Mesendoderm (in vitro differentiated cells): ENCODE measurements at regions not wholly inside any gene's neighbourhood (a gene's known extent, or its start where the extent isn't known, plus 50 kb on each side); places are given as distances from the start of the nearest gene placed in this dataset.

ENCODE experiments used
- DNase-seq: peaks from one replicate; pipeline ENCODE4 v3.0.0; 2013
- H2AK5ac ChIP-seq: 2 replicates; pipeline ENCODE4 v1.6.1; 2013; ENCODE audit warnings: low read length, inconsistent platforms
- H2BK120ac ChIP-seq: 2 replicates; pipeline ENCODE4 v1.6.1; 2013; ENCODE audit warnings: low read depth, mild to moderate bottlenecking, low read length, moderate library complexity, mixed read lengths
- H2BK15ac ChIP-seq: replicated peaks from 2 replicates; pipeline ENCODE4 v1.6.1; 2013; ENCODE audit warnings: low read depth, mild to moderate bottlenecking, moderate library complexity
- H2BK5ac ChIP-seq: 2 replicates; pipeline ENCODE4 v1.6.1; 2013; ENCODE audit warnings: low read length, inconsistent platforms
- H3K18ac ChIP-seq: 2 replicates; pipeline ENCODE4 v1.6.1; 2013; ENCODE audit warnings: mild to moderate bottlenecking, low read length, mixed read lengths
- H3K23ac ChIP-seq: one replicate; pipeline ENCODE4 v1.6.1; 2013; ENCODE audit warnings: low read length
- H3K27ac ChIP-seq: 2 replicates; pipeline ENCODE4 v1.5.1; 2013; ENCODE audit warnings: low read depth, mild to moderate bottlenecking, inconsistent platforms, low read length, moderate library complexity
- H3K27me3 ChIP-seq: 2 replicates; pipeline ENCODE4 v1.6.1; 2013; ENCODE audit warnings: low read length, control low read depth, mild to moderate bottlenecking, inconsistent platforms; ENCODE audit not compliant: insufficient read depth, poor library complexity
- H3K36me3 ChIP-seq: 2 replicates; pipeline ENCODE4 v1.6.1; 2013; ENCODE audit warnings: low read length, inconsistent platforms; ENCODE audit not compliant: control insufficient read depth, insufficient read depth
- H3K4ac ChIP-seq: one replicate; pipeline ENCODE4 v1.6.1; 2013; ENCODE audit warnings: low read depth, mild to moderate bottlenecking, low read length, moderate library complexity
- H3K4me1 ChIP-seq: 2 replicates; pipeline ENCODE4 v1.6.1; 2013; ENCODE audit warnings: low read depth, low read length, inconsistent platforms; ENCODE audit not compliant: control insufficient read depth
- H3K4me2 ChIP-seq: 2 replicates; pipeline ENCODE4 v1.6.1; 2013; ENCODE audit warnings: low read length
- H3K4me3 ChIP-seq: 2 replicates; pipeline ENCODE4 v1.5.1; 2013; ENCODE audit warnings: mild to moderate bottlenecking, low read length
- H3K56ac ChIP-seq: one replicate; pipeline ENCODE4 v1.6.1; 2013; ENCODE audit warnings: low read length
- H3K79me1 ChIP-seq: 2 replicates; pipeline ENCODE4 v1.6.1; 2013; ENCODE audit warnings: low read length, inconsistent platforms
- H3K79me2 ChIP-seq: 2 replicates; pipeline ENCODE4 v1.6.1; 2013; ENCODE audit warnings: mild to moderate bottlenecking, low read length; ENCODE audit not compliant: control insufficient read depth, insufficient read depth
- H3K9ac ChIP-seq: 2 replicates; pipeline ENCODE4 v1.6.1; 2013; ENCODE audit warnings: low read length, inconsistent platforms
- H4K5ac ChIP-seq: one replicate; pipeline ENCODE4 v1.6.1; 2013; ENCODE audit warnings: low read length
- H4K8ac ChIP-seq: one replicate; pipeline ENCODE4 v1.6.1; 2013; ENCODE audit warnings: low read depth, mild to moderate bottlenecking, control low read depth, low read length, moderate library complexity
- WGBS: extraction: QIAGEN DNeasy Blood & Tissue Kit; methylation state at CpG from one replicate; pipeline ENCODE4 v1.1.7; 2013; ENCODE audit warnings: low lambda C conversion rate, missing lambda C conversion rate; ENCODE audit not compliant: insufficient coverage; ENCODE audit errors: extremely low coverage; 5-methylcytosine and 5-hydroxymethylcytosine counted together

DNA sequence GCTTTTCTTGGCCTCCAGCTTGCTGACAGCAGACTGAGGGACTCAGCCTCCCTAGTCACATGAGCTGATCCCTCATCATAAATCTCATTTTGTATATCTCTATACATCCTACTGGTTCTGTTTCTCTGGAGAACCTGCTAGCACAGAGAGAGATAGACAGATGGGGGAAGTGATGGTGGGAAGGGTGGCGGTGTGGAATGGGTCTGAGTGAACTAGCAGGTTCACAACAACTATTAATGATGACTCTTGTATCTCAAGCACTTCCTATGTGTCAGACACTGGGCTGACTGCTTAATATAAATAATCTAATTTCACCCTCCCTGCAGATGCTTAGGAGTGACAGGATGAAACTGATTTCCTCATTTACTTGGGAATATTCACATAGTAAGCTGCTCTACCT lies 106.9 kb upstream of the TLE3 start:
- Histone ChIP-seq H3K4me2 (no peak overlapping the region), H3K79me1 (no peaks in the 10 kb centered on the region), H3K9ac (no peak overlapping the region), H2BK120ac (no peak overlapping the region), H3K79me2 (no peaks in the 10 kb centered on the region), H3K27me3 (no peaks in the 10 kb centered on the region), H2BK15ac (no peak overlapping the region), H3K18ac (no peak overlapping the region), H2AK5ac (no peak overlapping the region), H2BK5ac (no peak overlapping the region), H3K36me3 (no peaks in the 10 kb centered on the region), H3K4ac (no peak overlapping the region), H3K56ac (no peak overlapping the region), H3K23ac (no peak overlapping the region), H3K4me3 (no peak overlapping the region), H3K27ac (no peak overlapping the region), H4K8ac (no peak overlapping the region), H3K4me1 (peaks cover 3% of the 10 kb centered on the region), H4K5ac (no peak overlapping the region)
- no peak for DNase-seq
- no CpG with 5 or more reads among the region's 1 CpG for WGBS

DNA sequence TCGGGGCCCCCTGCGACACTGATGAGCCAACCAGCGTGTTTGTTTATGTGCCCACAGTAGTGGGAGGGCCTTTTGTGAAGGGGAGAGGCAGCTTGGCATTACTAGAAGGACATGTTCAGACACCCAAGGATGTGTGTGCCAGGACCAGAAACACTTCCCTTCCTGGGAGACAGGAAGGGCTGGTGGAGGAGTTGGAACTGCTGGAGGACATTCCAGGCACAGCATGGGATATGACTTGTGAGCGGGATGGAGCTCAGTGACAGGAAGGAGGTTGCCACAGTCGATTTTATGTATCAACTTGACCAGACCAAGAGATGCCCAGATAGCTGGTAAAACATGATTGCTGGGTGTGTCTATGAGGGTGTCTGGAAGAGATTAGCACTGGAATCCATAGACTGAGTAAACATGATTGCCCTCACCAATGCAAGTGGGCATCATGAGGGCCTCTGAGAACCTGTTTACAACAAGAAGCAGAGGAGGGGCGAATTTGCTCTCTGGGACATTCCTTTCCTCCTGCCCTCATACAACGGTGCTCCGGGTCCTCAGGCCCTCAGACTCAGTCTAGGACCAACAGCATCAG lies 106.4 kb upstream of the TLE3 start:
- no peak overlapping the region for H3K9ac ChIP-seq
- DNase-seq, result peak; percentile 73
- H3K4me1 ChIP-seq, result peaks cover 3% of the 10 kb centered on the region
- H2BK120ac ChIP-seq, result no peak overlapping the region
- no peak overlapping the region for H3K18ac ChIP-seq
- H3K79me2 ChIP-seq, result no peaks in the 10 kb centered on the region
- no peak overlapping the region for H4K5ac ChIP-seq
- no peaks in the 10 kb centered on the region for H3K36me3 ChIP-seq
- no peak overlapping the region for H2BK5ac ChIP-seq
- no peak overlapping the region for H3K23ac ChIP-seq
- no CpG with 5 or more reads among the region's 8 CpGs for WGBS
- H3K4me3 ChIP-seq, result no peak overlapping the region
- H3K56ac ChIP-seq, result no peak overlapping the region
- H2AK5ac ChIP-seq, result no peak overlapping the region
- no peak overlapping the region for H3K4ac ChIP-seq
- H3K27me3 ChIP-seq, result no peaks in the 10 kb centered on the region
- H2BK15ac ChIP-seq, result no peak overlapping the region
- H3K27ac ChIP-seq, result no peak overlapping the region
- H3K4me2 ChIP-seq, result no peak overlapping the region
- no peaks in the 10 kb centered on the region for H3K79me1 ChIP-seq
- H4K8ac ChIP-seq, result no peak overlapping the region

- Histone ChIP-seq H3K4me1 (peaks cover 3% of the 10 kb centered on the region), H3K4me3 (no peak overlapping the region), H3K4ac (no peak overlapping the region), H2AK5ac (no peak overlapping the region), H3K9ac (no peak overlapping the region), H2BK120ac (no peak overlapping the region), H2BK15ac (no peak overlapping the region), H3K18ac (no peak overlapping the region), H3K23ac (no peak overlapping the region), H3K79me1 (no peaks in the 10 kb centered on the region), H3K27me3 (no peaks in the 10 kb centered on the region), H3K36me3 (no peaks in the 10 kb centered on the region), H3K56ac (no peak overlapping the region), H4K8ac (no peak overlapping the region), H3K27ac (no peak overlapping the region), H2BK5ac (no peak overlapping the region), H3K79me2 (no peaks in the 10 kb centered on the region), H4K5ac (no peak overlapping the region), H3K4me2 (no peak overlapping the region)
- no peak for DNase-seq
- no CpG with 5 or more reads among the region's 2 CpGs for WGBS
Measured at GRCh38 chr15:70202756-70203155, 105.0 kb upstream of the TLE3 start.

- Histone ChIP-seq H2BK5ac (no peak overlapping the region), H3K27me3 (no peaks in the 10 kb centered on the region), H2BK15ac (no peak overlapping the region), H4K5ac (no peak overlapping the region), H3K56ac (no peak overlapping the region), H3K18ac (no peak overlapping the region), H3K4ac (no peak overlapping the region), H2AK5ac (no peak overlapping the region), H3K79me2 (no peaks in the 10 kb centered on the region), H3K36me3 (no peaks in the 10 kb centered on the region), H3K4me1 (peaks cover 12% of the 10 kb centered on the region), H4K8ac (no peak overlapping the region), H3K9ac (no peak overlapping the region), H2BK120ac (no peak overlapping the region), H3K27ac (no peak overlapping the region), H3K4me3 (no peak overlapping the region), H3K4me2 (no peak overlapping the region), H3K23ac (no peak overlapping the region), H3K79me1 (no peaks in the 10 kb centered on the region)
- DNase-seq, result no peak
- no CpG with 5 or more reads among the region's 6 CpGs for WGBS
Measured at GRCh38 chr15:70201425-70201775, 103.7 kb upstream of the TLE3 start.

- Histone ChIP-seq H4K5ac (no peak overlapping the region), H3K4me3 (no peak overlapping the region), H3K36me3 (no peaks in the 10 kb centered on the region), H3K27ac (no peak overlapping the region), H3K27me3 (no peaks in the 10 kb centered on the region), H3K79me1 (no peaks in the 10 kb centered on the region), H3K9ac (no peak overlapping the region), H2BK5ac (no peak overlapping the region), H2BK120ac (no peak overlapping the region), H3K23ac (no peak overlapping the region), H3K56ac (no peak overlapping the region), H3K4ac (no peak overlapping the region), H3K18ac (no peak overlapping the region), H2AK5ac (no peak overlapping the region), H2BK15ac (no peak overlapping the region), H3K4me2 (no peak overlapping the region), H3K4me1 (peaks cover 17% of the 10 kb centered on the region), H3K79me2 (no peaks in the 10 kb centered on the region), H4K8ac (no peak overlapping the region)
- WGBS, result no CpG with 5 or more reads among the region's 23 CpGs
- DNase-seq, result no peak
Measured at GRCh38 chr15:70200511-70201424, 103.1 kb upstream of the TLE3 start.
